GM12891 (cell line): ENCODE measurements at regions not wholly inside any gene's neighbourhood (a gene's known extent, or its start where the extent isn't known, plus 50 kb on each side); places are given as distances from the start of the nearest gene placed in this dataset.

Experiments
- PAX5 ChIP-seq: IDR thresholded peaks from 2 replicates; pipeline ENCODE4 v1.6.1; 2011; ENCODE audit warnings: low read length, moderate library complexity, mild to moderate bottlenecking; ENCODE audit not compliant: insufficient read depth, severe bottlenecking
- POLR2A ChIP-seq: IDR thresholded peaks from 2 replicates; pipeline ENCODE4 v1.6.1; 2011; ENCODE audit warnings: low read depth, low read length, control low read depth
- POLR2AphosphoS5 ChIP-seq: IDR thresholded peaks from 2 replicates; pipeline ENCODE4 v1.6.1; 2011; ENCODE audit warnings: low read depth, low read length, control low read depth
- SPI1 ChIP-seq: IDR thresholded peaks from 2 replicates; pipeline ENCODE4 v1.6.1; 2011; ENCODE audit warnings: low read depth, low read length, control low read depth
- TAF1 ChIP-seq: IDR thresholded peaks from 2 replicates; pipeline ENCODE4 v1.6.1; 2011; ENCODE audit warnings: low read depth, low read length, control low read depth

DNA sequence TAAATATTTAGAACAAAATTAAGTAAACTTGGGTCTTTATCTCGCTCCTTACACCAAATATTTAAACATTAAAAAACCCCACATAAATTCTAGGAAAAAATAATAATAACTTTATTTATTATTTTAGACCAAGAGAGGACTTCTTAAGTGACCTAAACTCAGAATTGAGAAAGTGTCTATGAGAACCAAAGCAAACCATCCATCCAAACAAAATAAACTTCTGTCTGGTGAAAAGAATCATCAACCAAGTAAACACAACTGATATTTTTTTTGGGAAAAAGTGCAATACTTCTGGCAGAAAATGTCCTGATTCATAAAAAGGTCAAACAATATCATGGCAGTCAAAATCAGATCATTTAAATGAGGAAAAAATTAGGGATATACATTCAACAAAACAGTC, 533.0 kb downstream of the SPRY1 start:
- TF ChIP-seq SPI1 (no peak), PAX5 (no peak), TAF1 (no peak), POLR2A (no peak), POLR2AphosphoS5 (no peak)
